NCI-H1092 treated with DMSO at 0.1 percent for 48 hours (cell line): ENCODE measurements at regions not wholly inside any gene's neighbourhood (a gene's known extent, or its start where the extent isn't known, plus 50 kb on each side); places are given as distances from the start of the nearest gene placed in this dataset.
"Not testable (repeated sequence)": the region's sequence is repeated elsewhere in the genome, so short reads cannot be mapped to it uniquely, and the experiment has no call there.

Source experiments
- DNase-seq: peaks from one replicate; lab custom pipeline; 2025; lab: John Stamatoyannopoulos, UW

DNA sequence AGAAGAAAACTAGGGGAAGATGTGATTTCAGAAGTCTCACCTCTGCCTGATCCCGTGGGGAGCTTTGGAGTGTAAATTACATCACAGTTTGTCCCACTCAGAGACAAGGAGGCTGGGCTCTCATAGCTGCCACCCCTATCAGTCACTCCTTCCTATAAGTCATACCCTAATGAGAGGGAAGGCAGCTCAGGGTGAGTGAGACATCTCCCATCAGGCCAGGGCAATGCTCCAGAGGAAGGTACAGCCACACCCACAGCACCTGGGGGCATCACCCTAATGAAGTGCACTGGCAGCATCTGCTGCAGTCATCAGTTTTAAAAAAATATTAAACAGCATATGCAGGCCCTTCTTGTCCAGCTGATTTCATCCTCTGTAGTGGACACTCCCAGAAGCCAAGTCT is 223.1 kb upstream of the NBPF12 start:
- DNase-seq, result not testable (repeated sequence)

DNA sequence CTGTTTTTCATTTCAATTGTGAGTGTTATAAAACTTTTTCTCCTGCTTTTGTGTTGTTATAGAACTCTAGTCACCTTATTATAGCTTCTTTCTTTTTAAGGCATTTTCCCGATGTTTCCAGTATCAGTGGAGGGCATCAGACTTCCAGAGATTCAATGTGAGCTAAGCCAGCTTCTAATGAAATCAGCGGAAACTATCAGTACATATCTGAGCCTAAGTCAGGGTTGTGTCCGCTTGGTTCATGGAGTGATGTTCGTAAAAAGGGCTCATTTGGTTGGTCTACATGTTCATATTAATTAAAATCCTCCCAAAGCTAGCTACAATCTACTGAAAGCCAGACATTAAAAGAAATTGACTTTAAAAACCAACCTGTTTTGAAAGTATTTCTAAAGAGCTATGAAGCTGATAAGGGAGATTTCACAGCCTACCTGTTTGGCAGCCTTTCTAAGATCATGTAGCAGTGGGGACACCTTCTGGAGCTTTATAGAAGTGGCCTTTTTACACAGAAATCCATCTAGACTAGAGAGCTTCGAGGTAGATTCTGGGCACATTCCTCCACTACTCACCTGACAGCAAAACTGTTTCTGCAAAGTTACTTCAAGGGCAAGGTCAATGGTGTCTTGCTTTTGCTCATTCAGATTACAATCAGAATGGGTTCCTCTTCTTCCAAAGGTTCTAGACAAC is 227.1 kb upstream of the NBPF12 start:
- peak; percentile 25 for DNase-seq

DNA sequence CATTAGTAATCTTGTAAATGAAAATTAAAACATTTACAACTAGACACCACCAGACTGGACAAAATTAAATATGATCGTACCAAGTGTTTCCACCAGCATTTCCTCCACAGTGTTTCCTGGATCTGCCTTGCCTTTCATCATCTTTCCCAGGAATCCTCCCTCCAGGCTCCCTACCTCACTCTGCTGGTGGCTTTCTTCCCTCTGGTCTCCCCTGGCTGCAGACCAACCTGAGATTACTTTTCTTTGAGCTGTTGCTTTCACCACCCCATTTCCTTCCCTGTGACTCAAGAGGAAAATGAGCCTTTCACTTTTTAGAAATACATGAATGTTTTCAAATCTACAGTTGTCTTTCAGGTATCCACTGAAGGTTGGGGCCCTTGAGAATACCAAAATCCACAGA is 228.8 kb upstream of the NBPF12 start:
- DNase-seq, result not testable (repeated sequence)

DNA sequence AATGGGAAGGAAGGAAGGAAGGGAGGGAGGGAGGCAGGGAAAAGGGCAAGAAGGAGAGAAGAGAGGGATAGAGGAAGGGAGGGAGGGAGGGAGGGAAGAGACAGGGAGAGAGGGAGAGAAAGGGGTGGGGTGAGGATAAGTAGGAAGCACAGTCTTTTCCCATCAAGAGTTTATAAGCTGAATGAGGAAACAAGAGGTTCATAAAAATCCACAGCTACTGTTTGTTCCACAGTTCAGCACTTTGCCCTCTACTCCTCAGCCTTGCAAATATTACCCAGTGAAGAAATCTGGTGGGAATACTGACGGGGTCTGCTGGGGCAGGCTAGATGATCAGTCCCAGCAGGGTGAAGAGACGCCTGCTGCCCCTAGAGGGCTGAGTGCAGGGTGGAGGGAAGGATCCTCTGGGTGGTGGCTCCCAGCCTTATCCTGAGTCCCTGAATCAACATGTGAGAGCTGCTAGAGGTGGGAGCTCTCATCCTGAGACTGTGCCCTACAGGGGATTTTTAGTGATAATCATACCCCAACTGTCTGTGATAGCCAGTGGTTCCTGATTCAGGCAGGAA is 233.9 kb upstream of the NBPF12 start:
- not testable (repeated sequence) for DNase-seq

DNA sequence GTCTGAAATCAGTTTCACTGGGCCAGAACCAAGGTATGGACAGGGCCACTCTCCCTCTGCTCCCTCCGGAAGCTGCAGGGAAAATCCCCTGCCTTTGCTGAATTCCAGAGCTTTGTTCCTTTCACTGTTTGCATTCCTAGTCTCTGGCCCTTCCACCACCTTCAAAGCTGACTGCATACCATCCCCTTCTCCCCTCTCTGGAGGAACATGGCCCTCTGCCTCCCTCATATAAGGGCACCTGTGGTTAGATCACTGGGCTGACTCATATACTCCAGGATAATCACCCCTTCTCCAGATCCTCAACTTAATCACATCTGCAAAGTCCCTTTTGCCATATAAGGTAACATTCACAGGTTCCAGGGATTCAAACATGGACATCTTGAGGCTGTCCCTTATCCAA is 236.8 kb upstream of the NBPF12 start:
- not testable (repeated sequence) for DNase-seq

DNA sequence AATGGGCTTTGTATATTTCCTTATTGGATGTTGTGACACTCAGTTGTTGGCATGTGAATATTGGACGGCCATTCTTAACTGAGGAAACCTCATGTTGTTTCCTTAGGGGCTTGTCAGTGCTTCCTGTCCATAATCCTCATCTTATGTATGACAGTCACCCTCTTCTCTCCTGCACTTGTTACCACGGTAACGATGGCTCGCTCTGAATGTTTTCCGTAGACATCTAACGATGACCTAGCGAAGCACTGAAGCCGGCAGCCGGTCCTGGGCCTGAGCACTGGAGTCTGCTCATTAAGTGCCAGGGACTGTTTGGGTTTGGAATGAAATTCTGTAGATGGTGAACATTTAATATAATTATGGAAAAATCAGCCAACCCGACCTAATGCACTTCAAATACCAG is 242.7 kb upstream of the NBPF12 start:
- DNase-seq, result not testable (repeated sequence)

DNA sequence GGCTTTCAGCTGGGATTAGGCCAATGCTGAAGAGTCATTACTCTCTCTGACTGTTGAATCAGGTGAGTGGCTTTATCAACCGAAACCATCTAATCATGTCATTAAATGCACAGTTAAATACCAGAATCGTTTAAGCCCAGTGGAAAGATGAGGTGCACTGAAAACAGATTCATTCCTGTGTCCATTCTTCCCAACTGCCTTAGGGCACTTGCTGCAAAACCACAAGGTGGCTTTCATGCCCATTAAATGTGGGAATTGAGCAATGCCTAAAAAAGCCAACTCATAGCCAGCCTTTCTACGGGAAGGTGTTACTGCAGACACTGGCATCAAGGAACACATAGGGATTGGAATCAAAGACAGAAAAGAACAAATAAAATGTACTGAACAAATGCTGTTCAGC is 246.3 kb upstream of the NBPF12 start:
- not testable (repeated sequence) for DNase-seq

DNA sequence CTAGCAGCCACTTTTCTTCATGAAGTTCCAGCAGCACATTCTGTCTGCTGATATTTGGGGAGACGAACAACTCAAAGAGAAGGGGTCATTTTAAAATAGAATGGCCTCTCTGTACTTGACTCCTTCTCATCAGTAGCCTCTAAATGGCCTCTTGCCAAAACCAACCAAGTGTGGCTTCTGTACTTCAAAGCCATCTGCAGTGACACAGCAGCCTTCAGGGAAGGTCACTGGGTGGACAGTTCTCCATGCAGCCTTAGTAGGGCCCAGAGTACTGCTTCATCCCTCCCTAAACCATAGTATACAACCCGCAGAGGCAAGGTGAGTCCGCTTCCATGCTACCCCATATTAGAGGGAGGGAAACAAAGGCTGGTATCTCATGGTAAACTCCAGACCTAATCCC is 249.2 kb upstream of the NBPF12 start:
- DNase-seq, result not testable (repeated sequence)

DNA sequence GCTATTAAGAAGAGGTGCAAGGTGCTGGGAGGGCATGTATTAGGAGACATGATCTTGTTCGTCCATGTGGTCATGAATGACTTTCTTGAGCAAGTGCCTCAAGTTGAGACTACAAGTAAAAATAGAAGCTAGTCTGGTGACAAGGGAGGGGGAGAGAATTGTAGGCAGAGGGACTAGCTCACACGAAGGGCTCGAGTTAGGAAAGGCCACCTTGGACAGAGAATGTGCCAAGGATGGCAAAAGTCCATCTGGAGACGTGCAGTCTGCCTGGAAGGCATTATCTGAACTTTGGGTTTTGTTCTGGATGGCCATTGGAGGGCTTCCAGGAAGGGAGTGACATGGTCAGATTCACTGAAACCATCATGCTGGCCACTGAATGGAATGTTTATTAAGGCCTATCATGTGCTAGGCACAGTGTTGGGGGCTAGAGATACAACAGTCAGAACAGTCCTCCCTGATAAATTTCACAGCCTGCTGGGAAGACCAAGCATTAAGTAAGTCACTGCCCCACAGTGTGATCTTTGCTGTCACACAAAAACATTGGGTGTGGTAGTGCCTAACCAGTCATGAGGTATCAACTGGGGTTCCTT is 251.3 kb upstream of the NBPF12 start:
- not testable (repeated sequence) for DNase-seq

DNA sequence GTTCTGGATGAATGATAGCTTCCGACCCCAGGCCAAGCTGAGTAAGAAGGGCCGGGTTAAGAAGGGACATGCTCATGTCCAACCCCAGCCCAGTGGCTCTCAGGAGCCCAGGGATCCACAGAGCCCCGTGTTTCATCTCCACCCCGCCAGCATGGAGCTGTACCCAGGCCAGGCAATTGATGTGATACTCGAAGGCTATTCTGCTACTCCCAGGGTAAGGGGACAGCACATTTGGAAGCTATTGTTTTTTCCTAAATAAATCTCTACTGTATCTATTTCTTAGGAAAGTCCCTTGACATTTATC is 255.0 kb upstream of the NBPF12 start:
- not testable (repeated sequence) for DNase-seq

DNA sequence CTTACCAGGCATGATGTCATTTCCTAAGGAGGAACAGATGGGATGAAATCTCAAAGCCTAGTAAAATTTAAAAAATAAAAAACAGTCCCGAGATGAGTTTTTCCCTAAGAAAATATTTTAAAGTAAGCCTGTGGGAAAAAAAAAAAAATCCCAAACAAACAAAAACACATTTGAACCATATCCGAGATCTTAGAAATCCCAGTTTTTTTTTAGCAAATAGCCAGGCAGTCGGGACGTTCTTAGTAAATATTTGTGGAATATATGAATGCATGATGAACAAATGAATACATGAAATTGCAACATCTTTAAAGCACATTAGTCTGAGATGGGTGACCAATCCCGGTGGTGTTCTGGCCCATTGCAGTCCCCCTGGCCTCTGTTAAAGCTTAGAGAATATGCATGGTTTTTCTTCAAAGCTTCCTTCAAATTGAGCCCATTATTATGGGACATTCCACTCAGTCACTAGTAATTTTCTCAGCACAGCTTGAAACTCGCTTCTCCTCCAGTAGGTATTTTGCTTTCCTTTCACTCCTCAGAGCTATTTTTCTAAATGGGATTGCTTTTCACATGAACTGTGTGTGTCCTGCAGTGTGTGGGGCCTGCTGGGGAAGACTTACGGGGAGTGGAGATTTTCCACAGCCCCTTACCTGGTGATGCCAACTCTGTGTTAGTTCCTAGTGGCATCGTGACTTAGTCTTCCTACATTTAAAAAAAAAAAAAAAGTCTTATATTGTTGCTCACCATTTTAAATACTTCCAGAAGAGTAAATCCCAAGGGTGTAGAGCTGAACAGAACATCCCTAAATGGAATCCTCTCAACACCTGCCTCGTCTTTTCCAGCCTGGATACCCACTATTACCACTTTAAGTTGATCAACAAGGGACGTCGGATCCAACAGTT is 255.6 kb upstream of the NBPF12 start:
- DNase-seq, result not testable (repeated sequence)

DNA sequence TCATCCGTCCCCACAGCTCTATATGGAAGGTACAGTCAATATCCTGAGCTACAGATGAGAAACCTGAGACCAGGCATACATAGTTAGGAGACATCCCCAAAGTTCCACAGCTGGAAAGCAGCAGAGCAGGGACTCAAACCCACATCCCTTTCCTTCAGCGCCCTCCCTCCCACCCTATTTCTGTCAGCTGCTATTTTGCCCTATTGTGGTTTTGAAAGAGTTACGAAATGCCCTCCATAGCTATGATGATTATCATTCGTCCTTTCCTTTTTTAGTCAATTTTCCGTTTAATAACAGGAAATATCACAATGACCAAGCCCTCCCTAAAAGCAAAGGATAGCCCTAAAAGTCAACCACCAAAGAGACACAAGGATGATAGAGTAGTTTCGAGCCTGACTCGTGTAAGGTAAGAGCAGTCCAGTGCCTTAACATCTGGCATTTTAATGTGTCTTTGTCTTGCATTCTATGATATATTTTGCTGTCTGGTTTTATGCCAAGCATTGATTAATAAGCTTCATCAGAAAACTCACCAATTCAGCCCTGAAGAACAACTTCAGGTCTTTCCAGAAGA is 264.3 kb upstream of the NBPF12 start:
- DNase-seq, result not testable (repeated sequence)

DNA sequence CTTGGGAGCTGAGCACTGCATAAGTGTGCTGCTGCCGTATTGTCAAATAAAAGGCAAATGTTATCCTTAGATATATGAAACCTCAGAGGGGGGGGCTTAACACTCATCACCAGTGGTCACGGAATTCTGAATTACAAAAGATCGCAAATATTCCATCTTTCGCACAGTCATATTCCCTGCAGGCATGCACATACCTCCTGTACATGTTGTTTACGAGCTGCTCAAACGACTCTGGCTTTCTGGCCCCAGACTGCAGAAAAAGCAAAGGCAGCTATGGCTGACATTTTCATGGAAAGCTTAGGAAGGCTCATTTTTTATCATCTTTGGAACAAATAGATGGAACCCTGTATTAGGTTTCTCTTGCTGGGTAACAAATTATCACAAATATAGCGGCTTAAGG is 265.5 kb upstream of the NBPF12 start:
- DNase-seq, result not testable (repeated sequence)

DNA sequence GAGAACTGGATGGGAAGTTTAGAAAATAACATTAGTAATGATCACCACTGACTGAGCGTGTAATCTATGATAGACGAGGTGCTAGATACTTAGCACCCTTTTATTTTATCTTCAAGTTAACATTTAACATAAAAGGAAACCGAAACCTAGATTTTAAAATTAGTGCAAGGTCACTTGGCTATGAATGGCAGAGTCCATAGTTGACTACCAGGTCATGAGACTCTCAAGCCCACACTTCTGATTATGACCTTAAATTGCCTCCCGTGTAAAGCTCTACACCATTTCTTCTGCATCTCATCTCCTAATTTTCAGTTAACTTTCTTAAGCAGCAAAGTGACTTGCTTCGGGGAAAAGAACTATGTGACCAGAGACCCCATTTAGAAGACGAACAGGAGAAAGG is 266.5 kb upstream of the NBPF12 start:
- DNase-seq, result not testable (repeated sequence)

DNA sequence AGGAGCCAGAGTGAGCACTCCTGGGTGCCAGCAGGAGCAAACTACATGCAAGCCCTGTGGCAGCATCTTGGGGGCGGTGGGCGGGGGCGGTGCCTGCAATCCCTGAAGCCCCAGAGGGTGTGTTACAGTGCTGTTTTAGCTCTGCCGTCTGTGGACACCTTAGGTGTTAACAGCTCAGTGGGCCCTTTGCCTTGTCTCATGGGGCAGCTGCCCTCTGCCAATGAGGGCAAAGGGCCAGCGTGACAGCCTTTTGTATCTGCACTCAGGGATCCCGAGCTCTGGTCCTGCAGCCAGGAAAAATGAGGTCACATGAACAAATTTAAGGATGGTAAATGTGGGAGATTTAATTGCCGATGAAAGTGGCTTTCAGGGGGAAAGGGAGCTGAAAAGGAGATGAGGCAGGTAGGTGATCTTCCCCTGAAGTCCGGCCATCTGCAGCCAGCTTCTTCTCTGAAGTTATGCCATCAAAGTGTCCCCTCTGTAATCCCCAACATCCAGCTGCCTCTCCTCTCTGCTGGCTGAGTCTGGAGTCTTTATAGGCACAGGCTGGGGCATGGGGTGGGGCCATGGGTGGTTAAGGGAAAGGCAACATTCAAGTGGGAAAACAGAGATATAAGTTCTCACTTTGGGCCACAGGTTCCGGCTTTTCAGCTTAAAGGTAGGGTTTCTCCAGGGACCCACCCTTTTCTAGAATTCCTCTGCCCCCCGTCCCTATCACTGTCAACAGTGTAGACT is 267.1 kb upstream of the NBPF12 start:
- DNase-seq, result not testable (repeated sequence)

DNA sequence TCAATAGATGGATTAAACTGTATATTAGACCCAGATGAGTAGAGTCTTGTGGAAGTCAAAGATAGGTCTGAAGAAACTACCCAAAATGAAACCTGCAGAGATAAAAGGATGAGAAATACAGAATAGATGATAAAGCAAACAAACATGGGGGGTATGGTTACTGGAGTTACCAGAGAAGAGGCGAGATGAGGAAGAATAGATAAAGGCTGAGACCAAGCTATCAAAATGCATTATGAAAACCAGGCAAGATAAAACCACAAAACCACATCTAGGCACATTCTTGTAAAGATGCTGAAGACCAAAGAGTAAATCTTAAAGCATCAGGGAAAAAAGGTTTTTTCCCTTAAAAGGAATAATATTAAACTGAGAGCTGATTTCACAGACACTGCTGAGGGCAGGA is 271.8 kb upstream of the NBPF12 start:
- DNase-seq, result not testable (repeated sequence)

DNA sequence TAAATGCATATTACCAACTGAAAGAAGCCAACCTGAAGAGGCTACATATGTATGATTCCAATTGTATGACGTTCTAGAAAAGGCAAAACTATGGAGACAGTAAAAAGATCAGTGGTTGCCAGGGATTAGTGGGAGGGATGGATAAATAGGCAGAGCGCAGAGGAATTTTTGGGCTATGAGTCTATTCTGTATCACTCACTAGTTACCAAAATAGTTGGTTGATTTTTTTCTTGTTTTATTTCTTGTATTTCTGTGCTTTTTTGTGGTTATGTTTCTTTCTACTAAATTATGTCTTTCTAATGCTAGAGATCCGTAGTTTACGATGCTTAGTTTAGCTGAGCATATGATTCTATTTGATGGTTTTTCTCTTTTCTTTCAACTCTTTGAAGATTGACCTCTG is 277.9 kb upstream of the NBPF12 start:
- not testable (repeated sequence) for DNase-seq

DNA sequence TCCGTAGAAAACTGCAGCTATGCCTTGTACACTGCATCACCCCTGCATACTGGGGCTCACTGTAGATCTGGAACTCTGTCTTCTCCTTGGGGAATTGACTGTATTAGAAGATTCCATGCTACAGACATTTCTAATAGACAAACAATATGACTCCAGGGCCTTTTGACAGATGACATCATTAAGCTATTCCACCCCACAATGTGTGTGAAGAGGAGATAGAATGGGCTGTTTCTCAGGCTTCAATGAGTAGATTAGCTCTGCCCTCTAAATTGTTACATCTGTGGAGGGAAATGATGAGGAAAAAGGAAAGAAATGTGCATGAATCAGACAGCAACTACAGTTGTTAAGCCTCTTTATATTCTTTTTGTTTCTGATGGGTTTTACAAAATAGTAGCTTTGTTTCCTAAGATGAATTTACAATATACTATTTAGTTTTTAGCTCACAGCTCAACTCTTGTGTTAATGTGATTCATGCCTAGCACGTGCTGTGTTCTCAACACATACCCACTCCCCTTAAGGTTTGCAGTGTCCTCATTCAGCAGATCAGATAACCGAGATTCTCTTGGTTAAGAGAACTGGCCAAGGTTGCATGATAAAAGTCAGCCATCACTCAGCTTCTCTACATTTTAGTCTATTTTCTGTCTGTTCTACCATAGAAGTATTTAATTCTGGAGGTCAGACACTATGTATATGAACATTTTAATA is 281.6 kb upstream of the NBPF12 start:
- not testable (repeated sequence) for DNase-seq

DNA sequence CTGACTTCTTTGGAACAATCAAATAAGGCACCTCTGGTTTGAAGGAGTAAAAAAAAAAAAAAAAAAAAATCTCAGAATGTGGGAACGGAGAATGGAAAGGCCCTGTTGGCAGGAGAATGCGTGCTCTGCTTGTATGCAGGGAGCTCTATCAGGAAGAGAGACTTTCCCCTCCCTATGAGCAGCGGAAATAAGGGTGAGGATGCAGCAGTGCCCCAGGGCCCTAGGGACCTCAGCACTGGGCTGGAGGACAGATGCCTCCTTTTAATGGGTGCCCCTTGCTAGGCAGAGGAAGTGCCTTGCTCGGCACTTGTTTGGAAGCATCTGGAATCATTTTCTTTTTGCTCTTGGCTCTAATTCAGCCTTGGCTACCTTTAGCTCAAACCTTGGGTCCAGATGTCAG is 283.4 kb upstream of the NBPF12 start:
- not testable (repeated sequence) for DNase-seq

DNA sequence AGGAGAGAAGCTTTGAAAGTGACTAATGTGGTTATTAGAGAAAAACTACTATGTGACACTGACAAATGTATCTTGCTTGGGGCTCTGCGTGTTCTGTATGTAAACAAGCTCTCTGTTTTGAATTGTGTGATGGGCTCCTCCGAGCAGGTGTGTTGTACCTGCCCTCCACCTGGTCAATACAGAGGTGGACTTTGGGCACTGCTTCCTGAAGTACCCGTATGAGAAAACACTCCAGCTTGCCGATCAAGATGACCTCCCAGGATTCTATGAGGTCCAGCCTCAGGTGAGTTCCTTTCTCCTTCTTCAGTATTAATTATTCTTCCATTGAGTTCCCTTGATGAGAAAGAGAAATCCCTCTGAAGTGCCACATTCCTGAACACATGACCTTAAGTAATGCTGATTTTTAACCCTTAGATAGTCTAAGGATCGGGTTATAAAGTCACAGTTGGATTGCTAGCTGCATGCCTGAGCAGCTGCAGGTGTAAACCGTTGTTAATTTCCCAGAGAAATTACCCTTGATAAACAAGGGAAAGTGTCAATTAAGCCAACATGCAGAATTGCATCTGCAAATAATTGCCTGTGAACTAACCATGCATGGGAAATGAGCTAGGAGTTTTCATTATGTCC is 292.0 kb upstream of the NBPF12 start:
- not testable (repeated sequence) for DNase-seq
